Skeletal muscle satellite cell (primary cell): ENCODE measurements at regions not wholly inside any gene's neighbourhood (a gene's known extent, or its start where the extent isn't known, plus 50 kb on each side); places are given as distances from the start of the nearest gene placed in this dataset.
"Not testable (repeated sequence)": the region's sequence is repeated elsewhere in the genome, so short reads cannot be mapped to it uniquely, and the experiment has no call there.

Experiments used
- H3K27me3 ChIP-seq: 2 replicates; pipeline ENCODE4 v1.7.0; 2013; ENCODE audit warnings: low read length; ENCODE audit not compliant: control insufficient read depth, insufficient read depth
- H3K36me3 ChIP-seq: 2 replicates; pipeline ENCODE4 v1.7.0; 2013; ENCODE audit warnings: mild to moderate bottlenecking, control low read depth, low read length; ENCODE audit not compliant: insufficient read depth
- H3K4me1 ChIP-seq: 2 replicates; pipeline ENCODE4 v1.7.0; 2013; ENCODE audit warnings: low read length; ENCODE audit not compliant: control insufficient read depth, insufficient read depth
- H3K4me2 ChIP-seq: 2 replicates; pipeline ENCODE4 v1.7.0; 2013; ENCODE audit warnings: mild to moderate bottlenecking, low read length
- H3K4me3 ChIP-seq: 2 replicates; pipeline ENCODE4 v1.7.0; 2013; ENCODE audit warnings: low read length
- H3K9ac ChIP-seq: 2 replicates; pipeline ENCODE4 v1.7.0; 2013; ENCODE audit warnings: mild to moderate bottlenecking, low read depth, low read length, moderate library complexity
- H3K9me3 ChIP-seq: replicated peaks from 2 replicates; pipeline ENCODE4 v1.7.0; 2013; ENCODE audit warnings: mild to moderate bottlenecking, control low read depth, low read length

DNA sequence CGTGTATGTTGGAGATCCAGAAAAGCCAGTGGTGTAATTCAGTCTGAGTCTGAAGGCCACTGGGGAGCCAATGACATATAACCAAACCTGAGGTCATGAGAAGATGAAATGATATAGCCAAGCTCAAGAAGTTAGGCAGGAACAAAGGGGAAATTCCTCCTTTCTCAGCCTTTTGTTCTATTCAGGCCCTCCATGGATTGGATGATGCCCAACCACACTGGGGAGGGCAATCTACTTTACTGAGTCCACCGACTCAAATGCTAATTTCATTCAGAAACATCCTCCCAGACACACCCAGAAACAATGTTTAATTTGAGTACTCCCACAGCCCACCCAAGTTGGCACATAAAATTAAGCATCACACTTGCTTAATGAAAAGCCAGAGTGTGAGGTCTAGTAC is 183.6 kb downstream of the GJA1 start:
- no peak overlapping the region for H3K4me2 ChIP-seq

GRCh38 chr6:121619987-121620740 is 184.7 kb downstream of the GJA1 start:
- no peak overlapping the region for H3K9ac ChIP-seq
- no peak overlapping the region for H3K4me2 ChIP-seq
- no peaks in the 10 kb centered on the region for H3K4me1 ChIP-seq
- H3K9me3 ChIP-seq = no peaks in the 10 kb centered on the region
- no peak overlapping the region for H3K4me3 ChIP-seq
- H3K27me3 ChIP-seq = no peaks in the 10 kb centered on the region
- H3K36me3 ChIP-seq = no peaks in the 10 kb centered on the region

More for the DNA sequence above, 183.6 kb downstream of the GJA1 start:
- Histone ChIP-seq H3K4me3 (no peak overlapping the region), H3K36me3 (no peaks in the 10 kb centered on the region), H3K9me3 (no peaks in the 10 kb centered on the region), H3K9ac (no peak overlapping the region), H3K27me3 (no peaks in the 10 kb centered on the region), H3K4me1 (peaks cover 5% of the 10 kb centered on the region)

- Histone ChIP-seq H3K36me3 (no peaks in the 10 kb centered on the region), H3K9ac (no peak overlapping the region), H3K9me3 (no peaks in the 10 kb centered on the region), H3K4me2 (no peak overlapping the region), H3K27me3 (no peaks in the 10 kb centered on the region), H3K4me1 (no peaks in the 10 kb centered on the region), H3K4me3 (no peak overlapping the region)
These were observed 192.3 kb downstream of the GJA1 start for GRCh38 chr6:121627761-121628160.

GRCh38 chr6:121630716-121631115 is 195.3 kb downstream of the GJA1 start:
- Histone ChIP-seq H3K9me3 (no peaks in the 10 kb centered on the region), H3K27me3 (no peaks in the 10 kb centered on the region), H3K4me1 (no peaks in the 10 kb centered on the region), H3K4me3 (no peak overlapping the region), H3K4me2 (no peak overlapping the region), H3K9ac (no peak overlapping the region), H3K36me3 (no peaks in the 10 kb centered on the region)

- H3K27me3 ChIP-seq, H3K9ac ChIP-seq, H3K4me1 ChIP-seq, H3K9me3 ChIP-seq, H3K4me2 ChIP-seq, H3K4me3 ChIP-seq, H3K36me3 ChIP-seq: not testable (repeated sequence)
These were observed 196.3 kb downstream of the GJA1 start for GRCh38 chr6:121631752-121632151.

DNA sequence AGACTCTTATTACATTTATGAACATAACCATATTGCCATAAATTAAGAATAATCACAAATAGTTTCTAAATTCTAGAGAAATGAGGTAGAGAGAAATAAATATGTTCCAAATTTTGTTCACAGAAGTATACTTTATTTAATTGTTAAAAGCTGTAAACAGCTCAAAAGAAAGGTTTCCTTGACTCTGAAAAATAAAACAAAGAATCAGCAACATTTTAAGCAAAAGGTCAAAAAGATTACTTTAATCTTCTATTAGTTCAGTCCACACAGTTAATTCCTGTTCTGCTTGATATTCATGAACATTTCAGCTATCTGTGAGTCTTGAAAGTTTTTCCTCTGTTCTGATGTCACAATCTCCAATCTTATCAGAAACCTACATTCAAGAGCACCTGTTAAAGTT is 197.9 kb downstream of the GJA1 start:
- no peaks in the 10 kb centered on the region for H3K4me1 ChIP-seq
- no peak overlapping the region for H3K4me2 ChIP-seq
- H3K9ac ChIP-seq = no peak overlapping the region

GRCh38 chr6:121634586-121634985 is 199.1 kb downstream of the GJA1 start:
- not testable (repeated sequence) for H3K4me2 ChIP-seq, H3K9me3 ChIP-seq, H3K9ac ChIP-seq, H3K36me3 ChIP-seq, H3K4me3 ChIP-seq, H3K4me1 ChIP-seq, H3K27me3 ChIP-seq

More for the DNA sequence above, 197.9 kb downstream of the GJA1 start:
- no peaks in the 10 kb centered on the region for H3K36me3 ChIP-seq
- no peaks in the 10 kb centered on the region for H3K27me3 ChIP-seq
- no peaks in the 10 kb centered on the region for H3K9me3 ChIP-seq
- no peak overlapping the region for H3K4me3 ChIP-seq

GRCh38 chr6:121635355-121635754 is 199.9 kb downstream of the GJA1 start:
- Histone ChIP-seq H3K4me1 (no peaks in the 10 kb centered on the region), H3K4me2 (no peak overlapping the region), H3K9ac (no peak overlapping the region), H3K4me3 (no peak overlapping the region), H3K27me3 (no peaks in the 10 kb centered on the region), H3K36me3 (no peaks in the 10 kb centered on the region), H3K9me3 (no peaks in the 10 kb centered on the region)

DNA sequence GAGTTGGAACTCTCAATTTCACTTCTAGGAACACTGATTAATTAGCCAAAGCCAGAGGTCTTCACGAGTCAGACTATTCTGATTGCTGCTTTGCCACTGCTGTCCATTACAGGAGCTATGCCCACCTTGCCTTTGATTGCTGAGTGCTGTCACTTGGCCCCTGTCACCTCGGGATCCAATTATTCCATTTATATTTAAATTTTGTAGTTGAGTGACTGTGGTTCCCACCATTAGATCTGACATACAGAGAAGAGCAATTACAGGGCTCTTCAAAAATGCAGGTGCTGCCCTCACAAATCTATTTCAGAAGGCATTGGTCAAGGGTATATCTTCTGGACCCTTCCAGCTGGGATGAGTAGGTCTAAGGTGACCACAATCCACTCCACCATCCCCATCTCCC is 200.8 kb downstream of the GJA1 start:
- not testable (repeated sequence) for H3K36me3 ChIP-seq, H3K9me3 ChIP-seq, H3K27me3 ChIP-seq, H3K4me1 ChIP-seq, H3K9ac ChIP-seq, H3K4me3 ChIP-seq, H3K4me2 ChIP-seq

- Histone ChIP-seq H3K4me3 (no peak overlapping the region), H3K36me3 (no peaks in the 10 kb centered on the region)
These were observed 203.6 kb downstream of the GJA1 start for GRCh38 chr6:121639021-121639420.

DNA sequence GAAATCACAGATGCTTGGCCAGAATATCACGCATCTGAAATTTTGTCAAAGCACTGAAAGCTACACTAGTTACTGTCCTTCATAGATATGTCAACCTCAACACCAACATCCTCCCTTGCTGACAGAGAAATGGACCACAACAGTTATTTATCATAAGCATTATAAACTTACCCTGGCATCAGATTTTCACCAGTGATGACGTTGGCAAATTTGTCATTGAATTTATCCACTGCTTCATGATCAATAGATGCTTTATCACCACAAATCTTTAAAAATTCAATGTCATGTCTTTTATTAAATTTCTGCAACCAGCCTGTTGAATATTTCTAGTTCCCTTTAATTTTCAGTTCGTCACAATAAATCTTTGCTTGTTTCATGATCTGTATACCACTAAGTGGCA is 205.7 kb downstream of the GJA1 start:
- no peak overlapping the region for H3K4me3 ChIP-seq
- no peaks in the 10 kb centered on the region for H3K36me3 ChIP-seq
- peaks cover 10% of the 10 kb centered on the region for H3K4me1 ChIP-seq
- H3K27me3 ChIP-seq = no peaks in the 10 kb centered on the region
- H3K9ac ChIP-seq = no peak overlapping the region
- no peak overlapping the region for H3K4me2 ChIP-seq
- no peaks in the 10 kb centered on the region for H3K9me3 ChIP-seq

More at GRCh38 chr6:121639021-121639420, 203.6 kb downstream of the GJA1 start:
- Histone ChIP-seq H3K9me3 (no peaks in the 10 kb centered on the region), H3K9ac (no peak overlapping the region), H3K27me3 (no peaks in the 10 kb centered on the region), H3K4me2 (no peak overlapping the region), H3K4me1 (no peaks in the 10 kb centered on the region)

DNA sequence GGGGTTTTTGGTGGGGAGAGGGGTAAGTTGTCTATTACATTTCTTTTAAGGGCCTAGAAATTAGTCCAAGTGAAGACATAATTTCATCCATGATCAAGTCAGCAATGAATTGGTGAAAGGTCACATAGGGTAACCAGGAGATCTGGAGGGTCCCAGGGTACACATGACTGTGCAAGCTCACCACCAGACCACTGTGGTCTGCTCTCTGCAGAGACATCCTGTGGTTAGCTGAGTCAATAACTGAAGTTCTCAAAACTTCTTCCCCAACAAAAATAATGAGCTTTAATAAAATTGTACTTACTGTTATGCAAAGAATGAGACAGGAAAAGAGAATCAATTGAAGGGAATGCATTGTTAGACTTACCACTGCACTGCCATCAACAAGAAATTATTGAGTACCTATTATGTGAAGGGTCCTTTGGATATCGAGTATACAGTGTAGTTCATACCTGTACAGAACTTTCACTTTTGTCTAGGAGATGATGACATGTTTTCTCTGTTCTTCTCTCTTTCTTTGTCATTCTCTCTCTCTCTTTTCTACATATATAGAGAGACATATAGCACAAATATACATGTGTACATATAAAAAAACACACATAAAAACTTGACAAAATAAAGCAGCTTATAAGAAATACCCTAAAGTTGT is 209.8 kb downstream of the GJA1 start:
- H3K9me3 ChIP-seq = no peaks in the 10 kb centered on the region
- no peaks in the 10 kb centered on the region for H3K36me3 ChIP-seq
- no peak overlapping the region for H3K4me2 ChIP-seq
- H3K9ac ChIP-seq = peak overlapping the region; percentile 11
- H3K4me3 ChIP-seq = no peak overlapping the region
- H3K27me3 ChIP-seq = no peaks in the 10 kb centered on the region
- H3K4me1 ChIP-seq = peaks cover 23% of the 10 kb centered on the region
